Frontal cortex (tissue), 3 donors: ENCODE measurements at regions not wholly inside any gene's neighbourhood (a gene's known extent, or its start where the extent isn't known, plus 50 kb on each side); places are given as distances from the start of the nearest gene placed in this dataset.
"Not testable (repeated sequence)": the region's sequence is repeated elsewhere in the genome, so short reads cannot be mapped to it uniquely, and the experiment has no call there.

Source experiments
- DNase-seq, 2 donors: peaks; one replicate each; pipeline ENCODE4 v3.0.0; 2012; ENCODE audit warnings: low spot score in 2 of 2
- FAIRE-seq: peaks from 2 replicates; lab custom pipeline; 2012; peaks lifted over from hg19 to GRCh38; lab: Jason Lieb, UNC
- donor health status: control.
- donor health status: control.
- donor health status: control.

- no peak for DNase-seq
- FAIRE-seq: no peak
These were observed 247.7 kb upstream of the RFX3 start for GRCh38 chr9:3773362-3774060.

GRCh38 chr9:3769646-3770045 is 243.8 kb upstream of the RFX3 start:
- DNase-seq: no peak
- FAIRE-seq: no peak

- FAIRE-seq: no peak
- DNase-seq: no peak
These were observed 243.1 kb upstream of the RFX3 start for GRCh38 chr9:3768712-3769457.

- FAIRE-seq (no peak), DNase-seq (no peak)
These were observed 242.5 kb upstream of the RFX3 start for GRCh38 chr9:3768286-3768685.

- DNase-seq (no peak), FAIRE-seq (no peak)
These were observed 236.3 kb upstream of the RFX3 start for GRCh38 chr9:3762076-3762475.

GRCh38 chr9:3760031-3760430 is 234.2 kb upstream of the RFX3 start:
- no peak for FAIRE-seq
- no peak for DNase-seq

GRCh38 chr9:3758816-3759576 is 233.2 kb upstream of the RFX3 start:
- DNase-seq (no peak), FAIRE-seq (no peak)

GRCh38 chr9:3756071-3756470 is 230.3 kb upstream of the RFX3 start:
- DNase-seq (no peak), FAIRE-seq (no peak)

- no peak for DNase-seq
- no peak for FAIRE-seq
These were observed 225.4 kb upstream of the RFX3 start for GRCh38 chr9:3751125-3751758.

- no peak for DNase-seq
- FAIRE-seq: no peak
These were observed 224.5 kb upstream of the RFX3 start for GRCh38 chr9:3750321-3750720.

- FAIRE-seq (no peak), DNase-seq (no peak)
These were observed 220.8 kb upstream of the RFX3 start for GRCh38 chr9:3746296-3747275.

- DNase-seq: no peak
- FAIRE-seq: no peak
These were observed 218.2 kb upstream of the RFX3 start for GRCh38 chr9:3743901-3744413.

- no peak for DNase-seq
These were observed 216.8 kb upstream of the RFX3 start for GRCh38 chr9:3742586-3742985.

GRCh38 chr9:3741729-3742128 is 215.9 kb upstream of the RFX3 start:
- FAIRE-seq: no peak
- no peak for DNase-seq

More at GRCh38 chr9:3742586-3742985, 216.8 kb upstream of the RFX3 start:
- FAIRE-seq: no peak

GRCh38 chr9:3740690-3741419 is 215.1 kb upstream of the RFX3 start:
- FAIRE-seq (no peak), DNase-seq (no peak)

- no peak for DNase-seq
- FAIRE-seq: no peak
These were observed 210.4 kb upstream of the RFX3 start for GRCh38 chr9:3736161-3736560.

- DNase-seq: no peak
- FAIRE-seq: no peak
These were observed 209.4 kb upstream of the RFX3 start for GRCh38 chr9:3735251-3735650.

- not testable (repeated sequence) for FAIRE-seq, DNase-seq
These were observed 207.9 kb upstream of the RFX3 start for GRCh38 chr9:3733527-3734262.
